ENCODE measurements at regions not wholly inside any gene's neighbourhood (a gene's known extent, or its start where the extent isn't known, plus 50 kb on each side); places are given as distances from the start of the nearest gene placed in this dataset.

DNA sequence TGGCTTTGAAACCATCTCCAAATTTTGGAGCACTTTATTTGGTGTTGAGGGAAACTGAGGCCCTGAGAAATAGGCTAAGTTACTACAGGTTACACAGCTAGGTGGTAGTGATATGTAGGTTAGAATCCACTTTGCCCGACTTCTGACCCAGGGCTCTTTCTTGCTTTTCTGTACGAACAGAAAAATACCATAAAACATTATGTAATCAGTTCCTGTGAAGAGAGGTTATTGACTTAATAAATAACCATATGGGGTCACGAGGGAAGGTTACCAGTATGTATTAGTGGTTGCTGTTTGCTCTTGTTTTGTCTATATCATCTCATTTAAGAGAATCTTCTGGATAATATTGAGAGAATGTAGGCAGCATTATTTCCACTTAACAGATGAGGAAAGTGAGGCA lies 172.2 kb upstream of the MAF start:
- TF ChIP-seq, protein P1, sequence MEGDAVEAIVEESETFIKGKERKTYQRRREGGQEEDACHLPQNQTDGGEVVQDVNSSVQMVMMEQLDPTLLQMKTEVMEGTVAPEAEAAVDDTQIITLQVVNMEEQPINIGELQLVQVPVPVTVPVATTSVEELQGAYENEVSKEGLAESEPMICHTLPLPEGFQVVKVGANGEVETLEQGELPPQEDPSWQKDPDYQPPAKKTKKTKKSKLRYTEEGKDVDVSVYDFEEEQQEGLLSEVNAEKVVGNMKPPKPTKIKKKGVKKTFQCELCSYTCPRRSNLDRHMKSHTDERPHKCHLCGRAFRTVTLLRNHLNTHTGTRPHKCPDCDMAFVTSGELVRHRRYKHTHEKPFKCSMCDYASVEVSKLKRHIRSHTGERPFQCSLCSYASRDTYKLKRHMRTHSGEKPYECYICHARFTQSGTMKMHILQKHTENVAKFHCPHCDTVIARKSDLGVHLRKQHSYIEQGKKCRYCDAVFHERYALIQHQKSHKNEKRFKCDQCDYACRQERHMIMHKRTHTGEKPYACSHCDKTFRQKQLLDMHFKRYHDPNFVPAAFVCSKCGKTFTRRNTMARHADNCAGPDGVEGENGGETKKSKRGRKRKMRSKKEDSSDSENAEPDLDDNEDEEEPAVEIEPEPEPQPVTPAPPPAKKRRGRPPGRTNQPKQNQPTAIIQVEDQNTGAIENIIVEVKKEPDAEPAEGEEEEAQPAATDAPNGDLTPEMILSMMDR (conservative IDR thresholded peaks at IDR 0.05): no peak

DNA sequence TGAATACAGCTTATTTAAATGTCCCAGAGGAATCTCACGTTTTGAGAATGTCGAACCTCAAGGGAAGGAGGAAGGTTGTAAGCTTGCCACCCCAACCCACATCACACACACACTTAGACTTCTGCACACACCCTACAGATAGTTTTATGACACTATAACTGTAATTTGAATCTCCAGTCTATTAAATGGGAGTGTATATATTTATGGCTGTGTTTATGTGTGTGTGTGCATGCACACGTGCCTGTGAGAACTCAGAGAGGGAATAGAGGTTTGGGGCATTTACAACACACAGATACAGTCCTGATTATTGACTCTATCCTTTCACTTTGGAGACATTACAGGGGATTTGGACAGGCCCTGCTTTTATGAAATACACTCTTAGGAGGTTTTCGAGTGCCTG lies 171.5 kb upstream of the MAF start:
- H3K27ac ChIP-seq: no peak overlapping the region
- TF ChIP-seq, protein P1 (conservative IDR thresholded peaks at IDR 0.05): no peak

More for the DNA sequence above, 172.2 kb upstream of the MAF start:
- H3K27ac ChIP-seq: no peak overlapping the region

DNA sequence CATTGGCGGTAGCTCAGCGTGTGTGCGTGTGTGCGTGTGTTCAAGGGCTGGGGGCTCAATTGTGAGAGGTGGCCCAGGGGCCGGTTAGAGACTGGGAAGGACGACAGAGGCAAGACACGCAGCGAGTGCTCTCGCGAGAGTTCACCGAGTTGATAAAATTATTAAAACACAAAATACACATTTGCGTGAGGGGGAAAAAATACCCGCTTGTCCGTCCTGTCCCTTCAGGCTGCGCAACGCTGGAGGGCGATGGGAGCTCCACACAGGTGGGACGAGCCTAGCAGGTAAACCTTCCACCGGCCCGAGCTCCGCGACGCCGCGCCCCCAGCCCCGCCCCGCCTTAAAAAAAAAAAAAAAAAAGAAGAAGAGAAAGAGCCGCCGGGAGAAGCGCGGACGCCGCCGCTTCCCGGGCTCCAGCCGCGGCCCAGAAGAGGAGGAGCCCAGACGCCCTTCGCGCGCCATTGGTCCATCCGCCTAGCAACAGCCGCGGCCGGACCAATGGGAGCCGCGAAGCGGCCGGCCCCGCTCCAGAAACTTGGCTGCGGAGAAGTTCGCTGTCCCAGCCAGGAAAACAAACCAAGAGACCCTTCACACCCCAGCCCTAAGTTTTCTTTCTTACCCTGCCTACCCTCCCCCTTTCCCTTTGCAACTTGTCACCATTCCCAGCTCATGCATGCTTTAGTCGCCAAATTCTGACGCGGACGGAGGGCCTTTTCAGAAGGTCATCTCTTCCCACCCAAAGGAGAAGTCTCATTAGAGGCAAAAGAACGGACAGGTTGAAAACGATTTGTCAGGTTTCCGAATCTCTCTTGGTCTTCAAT lies 169.9 kb upstream of the MAF start:
- peak overlapping the region; percentile 84 for H3K27ac ChIP-seq
- TF ChIP-seq, protein P1 (conservative IDR thresholded peaks at IDR 0.05): no peak

DNA sequence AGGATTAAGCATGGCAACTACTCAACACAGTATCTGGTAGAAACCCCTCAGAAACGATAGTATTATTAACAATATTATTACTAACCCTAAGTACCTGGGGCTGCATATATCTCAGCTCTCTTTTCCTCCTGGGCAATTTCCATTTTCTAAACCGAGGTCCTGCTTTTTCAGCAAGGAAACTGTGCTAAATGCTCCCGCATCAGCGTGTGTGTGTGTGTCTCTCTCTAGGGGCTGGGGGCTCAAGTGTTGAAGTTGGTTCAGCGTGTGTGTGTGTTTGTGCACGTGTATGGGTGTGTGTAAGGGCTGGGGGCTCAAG lies 169.3 kb upstream of the MAF start:
- TF ChIP-seq, protein P1 (conservative IDR thresholded peaks at IDR 0.05): no peak
- peak overlapping the region; percentile 84 for H3K27ac ChIP-seq

DNA sequence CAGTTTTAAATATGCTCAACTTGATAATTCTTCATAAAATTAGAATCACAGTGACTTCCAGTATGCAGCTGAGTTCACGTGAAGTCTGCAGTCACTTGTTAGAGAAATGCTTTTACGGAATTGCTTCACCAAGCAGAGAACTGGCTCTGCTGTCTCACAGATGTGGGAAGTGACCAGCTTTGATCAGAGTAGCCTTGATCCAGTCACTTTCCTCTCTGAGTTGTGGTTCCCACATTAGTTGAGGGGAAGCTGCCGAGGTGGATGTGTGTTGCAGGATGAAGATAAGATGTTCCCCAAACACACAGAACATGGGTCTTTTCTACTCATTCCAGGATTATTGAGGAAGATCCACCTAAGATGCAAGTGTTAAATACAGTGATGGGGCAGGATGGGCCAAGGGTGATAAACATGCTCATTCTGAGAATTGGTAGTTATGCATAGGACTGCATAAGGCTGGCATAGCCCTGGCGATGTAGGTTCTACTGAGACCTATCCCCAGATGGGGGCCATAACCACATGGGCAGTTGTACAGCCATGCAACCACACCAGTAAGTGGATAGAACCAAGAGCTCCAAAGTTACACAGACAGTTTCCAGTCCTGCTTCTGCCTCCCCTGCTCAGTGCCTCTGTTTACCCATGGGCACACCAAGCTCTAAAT lies 168.9 kb upstream of the MAF start:
- H3K27ac ChIP-seq: peak overlapping the region; percentile 84
- TF ChIP-seq, protein P1 (conservative IDR thresholded peaks at IDR 0.05): no peak

DNA sequence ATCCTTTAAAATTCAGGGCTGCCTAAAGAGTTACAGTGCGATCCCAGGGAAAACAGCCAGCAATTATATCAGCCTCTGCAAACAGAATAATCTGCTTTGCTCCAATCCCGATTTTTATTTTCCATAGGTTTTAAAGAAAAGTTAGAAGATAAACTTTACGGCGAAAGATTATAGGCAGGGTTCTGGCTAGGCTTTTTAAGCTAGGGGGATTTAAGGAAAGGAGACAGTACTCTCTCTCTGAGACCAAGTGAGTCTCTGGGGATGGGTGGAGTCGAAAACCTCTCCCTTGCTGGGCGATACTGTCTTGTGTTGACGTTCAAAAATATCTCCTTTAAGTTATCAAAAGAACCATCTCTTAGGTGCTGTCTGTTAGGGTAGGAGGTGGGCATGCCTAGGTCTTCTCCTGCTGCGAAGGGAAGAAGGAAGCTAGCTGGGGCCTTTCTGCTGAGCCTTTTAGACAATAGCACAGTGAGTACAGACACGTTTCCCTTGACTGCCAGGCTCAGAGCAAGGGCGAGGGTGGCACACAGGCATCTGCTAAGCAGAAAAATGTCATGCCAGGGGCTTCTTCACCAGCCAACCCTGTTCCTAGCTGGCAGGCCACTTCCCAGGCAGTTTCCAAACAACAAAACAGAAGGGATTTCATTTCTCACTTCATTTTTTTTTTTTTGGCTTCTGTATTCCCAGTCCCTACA lies 167.9 kb upstream of the MAF start:
- TF ChIP-seq, protein P1 (conservative IDR thresholded peaks at IDR 0.05): no peak
- H3K27ac ChIP-seq: peak overlapping the region; percentile 84
